Coronary artery (tissue), 2 donors: ENCODE measurements at regions not wholly inside any gene's neighbourhood (a gene's known extent, or its start where the extent isn't known, plus 50 kb on each side); places are given as distances from the start of the nearest gene placed in this dataset.

Source experiments
- DNase-seq: peaks from one replicate; pipeline ENCODE4 v3.0.0-alpha.2; 2017; ENCODE audit warnings: low spot score
- H3K27ac ChIP-seq, 2 donors: fragments of 200-600 bp; sonication (generic); one replicate each; pipeline ENCODE4 v1.5.1; 2016 to 2019
- H3K4me3 ChIP-seq: fragments of 200-600 bp; sonication (generic); 2 replicates; pipeline ENCODE4 v1.5.1; 2016; ENCODE audit warnings: mild to moderate bottlenecking, moderate library complexity
- TF ChIP-seq, protein P1 (sequence below): fragments of 200-600 bp; sonication (generic); IDR thresholded peaks from one replicate; pipeline ENCODE4 v1.5.1; 2019; ENCODE audit warnings: antibody characterized with exemption

- TF ChIP-seq, protein P1, sequence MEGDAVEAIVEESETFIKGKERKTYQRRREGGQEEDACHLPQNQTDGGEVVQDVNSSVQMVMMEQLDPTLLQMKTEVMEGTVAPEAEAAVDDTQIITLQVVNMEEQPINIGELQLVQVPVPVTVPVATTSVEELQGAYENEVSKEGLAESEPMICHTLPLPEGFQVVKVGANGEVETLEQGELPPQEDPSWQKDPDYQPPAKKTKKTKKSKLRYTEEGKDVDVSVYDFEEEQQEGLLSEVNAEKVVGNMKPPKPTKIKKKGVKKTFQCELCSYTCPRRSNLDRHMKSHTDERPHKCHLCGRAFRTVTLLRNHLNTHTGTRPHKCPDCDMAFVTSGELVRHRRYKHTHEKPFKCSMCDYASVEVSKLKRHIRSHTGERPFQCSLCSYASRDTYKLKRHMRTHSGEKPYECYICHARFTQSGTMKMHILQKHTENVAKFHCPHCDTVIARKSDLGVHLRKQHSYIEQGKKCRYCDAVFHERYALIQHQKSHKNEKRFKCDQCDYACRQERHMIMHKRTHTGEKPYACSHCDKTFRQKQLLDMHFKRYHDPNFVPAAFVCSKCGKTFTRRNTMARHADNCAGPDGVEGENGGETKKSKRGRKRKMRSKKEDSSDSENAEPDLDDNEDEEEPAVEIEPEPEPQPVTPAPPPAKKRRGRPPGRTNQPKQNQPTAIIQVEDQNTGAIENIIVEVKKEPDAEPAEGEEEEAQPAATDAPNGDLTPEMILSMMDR, result no peak
- DNase-seq, result no peak
- Histone ChIP-seq H3K4me3 (no peak overlapping the region), H3K27ac (no peak overlapping the region)
Measured at GRCh38 chr1:41997153-41997552, 78.4 kb upstream of the HIVEP3 start.

DNA sequence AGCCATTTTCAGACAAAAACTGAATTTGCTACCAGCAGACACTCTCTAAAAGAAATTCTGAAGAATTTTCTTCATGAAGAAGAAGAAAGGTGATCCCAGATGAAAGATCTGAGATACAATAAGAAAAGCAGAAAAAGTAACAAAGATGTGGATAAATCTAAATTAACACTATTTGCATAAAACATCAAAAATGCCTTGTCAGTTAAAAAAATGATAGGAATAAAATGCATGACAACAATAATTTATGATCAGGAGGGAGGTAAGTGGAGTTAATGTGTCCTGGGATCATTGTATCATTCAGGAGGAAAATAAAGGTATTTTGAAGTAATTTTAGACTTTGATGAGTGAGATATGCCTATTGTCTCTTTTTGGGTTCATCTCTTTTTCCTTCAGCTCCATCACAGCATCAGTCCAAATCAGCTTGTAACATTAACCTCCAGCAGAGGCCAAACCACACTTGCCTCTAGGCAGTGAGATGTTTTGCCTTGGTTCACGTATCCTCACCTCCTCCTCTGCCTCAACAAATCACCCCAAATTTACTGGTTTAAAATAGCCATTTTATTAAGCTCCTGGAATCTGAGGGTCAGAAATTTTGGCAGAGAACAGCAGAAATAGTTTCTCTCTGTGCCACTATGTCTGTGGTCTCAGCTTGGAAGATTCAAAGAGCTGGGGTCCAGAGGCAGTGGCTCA is 76.9 kb upstream of the HIVEP3 start:
- TF ChIP-seq, protein P1, result no peak
- DNase-seq, result no peak
- H3K4me3 ChIP-seq, result no peak overlapping the region
- H3K27ac ChIP-seq, result no peak overlapping the region

DNA sequence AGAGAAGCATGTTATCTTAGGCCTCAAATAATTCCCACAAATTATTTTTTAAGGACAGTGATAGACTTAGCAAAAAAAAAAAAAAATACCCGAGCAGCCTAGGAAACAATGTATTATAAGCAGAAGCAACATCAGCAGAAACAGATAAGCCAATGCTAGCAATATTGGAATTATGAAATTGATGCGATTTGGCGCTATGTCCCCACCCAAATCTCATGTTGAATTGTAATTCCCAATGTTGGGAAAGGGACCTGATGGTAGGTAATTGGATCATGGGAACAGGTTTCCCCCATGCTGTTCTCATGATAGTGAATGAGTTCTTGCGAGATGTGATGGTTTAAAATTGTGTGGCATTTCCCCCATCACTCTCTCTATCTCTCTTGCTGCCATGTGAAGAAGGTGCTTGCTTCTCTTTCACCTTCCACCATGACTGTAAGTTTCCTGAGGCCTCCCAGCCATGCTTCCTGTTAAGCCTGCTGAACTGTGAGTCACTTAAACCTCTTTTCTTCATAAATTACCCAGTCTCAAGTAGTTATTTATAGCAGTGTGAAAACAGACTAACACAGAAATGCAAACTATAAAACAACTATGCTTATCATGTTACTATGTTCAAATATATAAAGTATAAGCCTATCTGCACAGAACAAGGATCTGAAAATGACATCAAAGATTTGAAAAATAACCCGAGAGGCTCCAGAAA is 75.6 kb upstream of the HIVEP3 start:
- TF ChIP-seq, protein P1, result no peak
- no peak overlapping the region for H3K27ac ChIP-seq
- no peak overlapping the region for H3K4me3 ChIP-seq
- no peak for DNase-seq

DNA sequence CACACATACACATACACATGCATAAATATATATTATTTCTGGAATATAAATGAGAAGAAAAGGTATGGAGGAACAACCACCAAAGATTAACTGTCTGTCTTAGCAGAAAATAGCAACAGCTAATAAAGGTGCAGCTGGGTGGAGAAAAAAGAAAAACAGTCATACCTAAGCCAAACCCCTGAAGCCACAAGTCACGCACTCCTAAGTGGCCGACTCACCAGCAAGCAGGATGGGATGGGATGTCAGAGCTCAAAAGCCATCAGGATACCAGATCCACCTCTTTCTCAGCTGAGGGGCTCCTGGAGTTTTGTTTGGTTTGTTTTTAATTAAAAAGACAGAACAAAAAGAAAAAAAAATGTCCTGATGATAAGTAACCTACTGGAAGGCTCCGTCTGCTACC is 64.7 kb upstream of the HIVEP3 start:
- H3K4me3 ChIP-seq, result no peak overlapping the region
- no peak overlapping the region for H3K27ac ChIP-seq
- DNase-seq, result no peak
- TF ChIP-seq, protein P1, result no peak

- TF ChIP-seq, protein P1, result no peak
- DNase-seq, result no peak
- Histone ChIP-seq H3K27ac (no peak overlapping the region), H3K4me3 (no peak overlapping the region)
Measured at GRCh38 chr1:41981796-41982195, 63.1 kb upstream of the HIVEP3 start.

DNA sequence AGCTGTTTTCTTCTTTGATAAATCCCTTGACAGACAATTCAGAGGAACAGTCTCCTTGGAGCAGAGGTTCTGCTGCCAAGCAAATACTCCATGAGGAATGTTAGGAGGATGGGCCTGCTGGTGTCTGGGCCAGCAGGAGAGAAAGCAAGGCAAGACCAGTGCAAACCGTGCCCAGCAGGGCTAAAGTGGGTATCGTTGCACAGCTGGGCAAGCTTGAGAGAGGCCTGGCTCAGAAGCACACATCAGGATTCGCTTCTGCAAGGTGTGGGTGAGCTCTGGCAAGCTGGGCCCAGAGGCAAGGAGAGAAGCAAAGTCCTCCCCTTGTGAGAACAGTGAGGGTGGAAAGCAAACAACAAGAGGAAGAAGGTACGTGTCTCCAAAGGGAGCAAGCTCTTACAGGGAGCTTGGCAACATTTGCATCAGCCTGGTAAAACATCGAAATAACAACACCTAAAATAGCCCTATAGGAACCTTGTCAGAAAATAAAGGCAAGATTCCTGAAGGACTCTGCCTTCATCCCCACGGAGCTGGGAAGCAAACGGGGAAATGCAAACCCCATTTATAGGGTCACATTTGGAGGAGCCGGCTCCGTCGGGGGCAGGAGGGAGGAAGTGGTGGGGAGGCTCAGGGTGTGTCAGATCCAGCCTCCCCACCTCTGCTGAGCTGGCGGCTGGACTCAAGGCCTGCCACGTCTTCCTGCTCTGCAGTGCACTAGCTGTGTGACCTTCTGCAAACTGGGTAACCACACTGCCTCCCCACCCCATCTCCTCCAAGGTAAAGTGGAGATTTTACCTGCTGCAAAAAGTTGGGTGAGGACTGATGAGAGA is 62.3 kb upstream of the HIVEP3 start:
- H3K4me3 ChIP-seq, result no peak overlapping the region
- no peak for DNase-seq
- TF ChIP-seq, protein P1, result no peak

More for the DNA sequence above, 62.3 kb upstream of the HIVEP3 start:
- H3K27ac ChIP-seq, result no peak overlapping the region
